GM21367 (cell line): ENCODE measurements at regions not wholly inside any gene's neighbourhood (a gene's known extent, or its start where the extent isn't known, plus 50 kb on each side); places are given as distances from the start of the nearest gene placed in this dataset.
A peak's percentile ranks its signal among the peaks of the same experiment; 100 is the strongest.

Experiments
- ATAC-seq: cut with Tn5 transposase; IDR thresholded peaks from one replicate; pipeline ENCODE4 v1.9.1; 2021; ENCODE audit not compliant: unreplicated experiment

GRCh38 chrX:10077425-10078188 is 79.2 kb upstream of the CLCN4 start:
- ATAC-seq: no peak

DNA sequence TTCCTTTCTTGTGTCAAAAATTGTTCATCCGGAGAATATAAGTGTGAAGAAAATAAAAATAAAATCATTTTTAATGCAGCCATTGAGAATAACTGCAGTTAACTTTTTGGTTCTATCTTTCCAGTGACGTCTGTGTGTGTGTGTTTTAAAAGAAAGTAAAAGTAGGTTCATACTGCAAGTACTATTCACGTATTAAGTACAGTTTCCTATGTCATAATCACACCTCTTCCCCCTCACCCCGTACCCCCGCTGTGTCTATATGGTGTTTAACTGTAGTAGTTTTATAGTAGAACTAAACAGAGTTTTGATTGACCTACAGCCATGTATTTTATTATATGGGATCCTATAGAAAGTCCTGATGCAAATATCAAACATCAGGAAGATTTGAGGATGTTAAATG is 78.5 kb upstream of the CLCN4 start:
- no peak for ATAC-seq

- no peak for ATAC-seq
Observed at GRCh38 chrX:10079231-10079630, 77.5 kb upstream of the CLCN4 start.

DNA sequence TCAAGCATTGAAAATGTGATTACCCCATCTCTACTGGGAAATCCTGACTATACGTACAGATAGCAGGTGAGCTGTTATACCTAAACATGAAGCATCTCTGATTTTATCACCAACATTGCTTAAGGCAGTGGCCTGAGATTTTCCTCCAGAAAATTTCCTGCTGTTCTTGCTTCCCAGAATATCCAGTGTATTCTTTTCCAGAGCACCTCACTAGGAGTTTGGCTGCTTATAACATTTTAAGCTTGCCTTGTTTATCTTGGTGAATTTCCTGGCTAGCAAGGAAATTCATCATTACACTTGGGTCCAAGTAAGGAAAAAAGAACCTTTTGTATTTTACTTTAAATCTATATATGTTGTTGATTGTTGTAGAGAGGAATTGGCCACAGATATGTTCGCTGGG is 73.0 kb upstream of the CLCN4 start:
- no peak for ATAC-seq

GRCh38 chrX:10085223-10085622 is 71.6 kb upstream of the CLCN4 start:
- peak; percentile 38 for ATAC-seq

GRCh38 chrX:10086676-10087075 is 70.1 kb upstream of the CLCN4 start:
- ATAC-seq: no peak

- ATAC-seq: no peak
Observed at GRCh38 chrX:10087391-10087790, 69.4 kb upstream of the CLCN4 start.

- no peak for ATAC-seq
Observed at GRCh38 chrX:10089378-10089795, 67.4 kb upstream of the CLCN4 start.

GRCh38 chrX:10090319-10090718 is 66.5 kb upstream of the CLCN4 start:
- ATAC-seq: no peak

- no peak for ATAC-seq
Observed at GRCh38 chrX:10095246-10095645, 61.5 kb upstream of the CLCN4 start.

- no peak for ATAC-seq
Observed at GRCh38 chrX:10095698-10096432, 60.9 kb upstream of the CLCN4 start.

GRCh38 chrX:10098270-10098713 is 58.5 kb upstream of the CLCN4 start:
- ATAC-seq: peak; percentile 83

DNA sequence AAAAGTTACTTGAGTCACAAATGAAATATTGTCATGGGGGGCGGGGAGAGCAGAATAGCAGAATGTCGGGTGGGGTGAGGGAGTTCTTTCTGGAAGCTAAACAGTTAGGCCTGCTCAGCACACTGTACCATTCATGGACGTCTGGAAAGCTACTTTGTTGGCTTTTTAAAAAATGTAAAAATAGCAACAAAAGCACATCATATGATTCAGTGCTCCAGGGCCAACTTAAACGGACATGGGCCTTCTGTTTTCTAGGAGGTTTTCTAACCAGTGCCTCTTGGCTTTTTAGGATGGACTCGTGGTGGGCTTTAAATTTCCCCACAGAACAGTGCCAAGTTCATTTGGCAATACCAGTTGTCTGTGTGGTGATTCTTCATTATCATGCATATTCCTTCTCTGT is 57.4 kb upstream of the CLCN4 start:
- no peak for ATAC-seq

DNA sequence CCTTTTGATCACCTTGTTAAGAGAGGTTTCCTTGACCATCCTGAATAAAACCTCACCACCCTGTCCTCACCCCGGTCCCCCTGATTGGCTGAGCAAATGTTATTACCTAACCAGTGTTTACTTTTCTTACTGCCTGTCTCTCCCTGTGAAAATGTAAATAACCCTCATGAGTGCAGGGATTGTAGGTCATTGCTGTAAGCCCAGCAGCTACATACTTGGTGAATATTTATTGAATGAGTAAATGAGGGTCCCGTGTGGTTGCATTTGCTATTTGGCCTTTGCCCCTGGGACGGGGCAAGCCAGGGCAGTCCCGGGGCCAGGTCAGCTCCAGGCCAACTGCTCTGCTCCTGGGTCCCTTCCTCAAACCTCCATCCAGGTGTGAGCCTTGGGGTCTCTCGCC is 55.5 kb upstream of the CLCN4 start:
- ATAC-seq: no peak

- ATAC-seq: no peak
Observed at GRCh38 chrX:10102046-10102704, 54.6 kb upstream of the CLCN4 start.

GRCh38 chrX:10103023-10103422 is 53.8 kb upstream of the CLCN4 start:
- no peak for ATAC-seq

GRCh38 chrX:10104958-10105658 is 51.7 kb upstream of the CLCN4 start:
- no peak for ATAC-seq

DNA sequence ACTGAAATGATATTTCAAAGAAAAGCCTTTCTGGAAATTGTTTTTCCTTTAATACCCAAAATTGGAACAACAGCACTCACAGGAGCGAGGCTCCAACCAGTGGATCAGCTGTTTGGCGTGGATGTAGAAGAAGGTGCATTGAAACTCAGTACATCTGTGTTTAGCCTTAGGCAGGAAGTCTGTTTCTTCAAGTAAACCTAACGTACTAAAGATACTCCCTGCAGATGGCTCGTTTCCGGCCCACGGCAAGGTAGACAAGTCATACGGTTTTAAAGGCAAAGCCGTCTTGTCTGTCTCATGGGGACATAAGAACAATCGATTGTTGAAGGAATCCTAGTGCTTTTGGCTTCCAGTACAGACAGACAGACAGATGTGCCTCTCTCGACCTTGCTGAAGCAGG is 50.0 kb upstream of the CLCN4 start:
- ATAC-seq: peak; percentile 55
